HL-60 (cell line): ENCODE measurements at regions not wholly inside any gene's neighbourhood (a gene's known extent, or its start where the extent isn't known, plus 50 kb on each side); places are given as distances from the start of the nearest gene placed in this dataset.
"Not testable (repeated sequence)": the region's sequence is repeated elsewhere in the genome, so short reads cannot be mapped to it uniquely, and the experiment has no call there.

Source experiments
- DNase-seq, 2 experiments: peaks; one replicate each; pipeline ENCODE4 v3.0.0-alpha.2; 2010 to 2020; ENCODE audit warnings: low read depth in 1 of 2, low spot score in 1 of 2
- H3K27ac ChIP-seq: fragments of 250-450 bp; sonication (Bioruptor Pico); replicated peaks from 2 replicates; pipeline ENCODE4 v1.5.1; 2020; ENCODE audit warnings: mild to moderate bottlenecking, moderate library complexity
- H3K27me3 ChIP-seq: fragments of 250-450 bp; sonication (Bioruptor Pico); 2 replicates; pipeline ENCODE4 v1.5.1; 2021; ENCODE audit warnings: mild to moderate bottlenecking, moderate library complexity; ENCODE audit not compliant: insufficient read depth, poor library complexity, severe bottlenecking
- H3K4me3 ChIP-seq: replicated peaks from 2 replicates; pipeline ENCODE4 v1.5.1; 2011; ENCODE audit warnings: mild to moderate bottlenecking, control low read depth, low read length; ENCODE audit not compliant: insufficient read depth
- GABPA ChIP-seq: IDR thresholded peaks from 2 replicates; pipeline ENCODE4 v1.6.1; 2012; ENCODE audit warnings: low read depth
- POLR2AphosphoS5 ChIP-seq: IDR thresholded peaks from 2 replicates; pipeline ENCODE4 v1.6.1; 2012; ENCODE audit warnings: low read depth
- SPI1 ChIP-seq: IDR thresholded peaks from 2 replicates; pipeline ENCODE4 v1.6.1; 2012; ENCODE audit warnings: low read depth, mild to moderate bottlenecking, borderline replicate concordance
- TF ChIP-seq, protein P1 (sequence below): IDR thresholded peaks from one replicate; pipeline ENCODE4 v1.5.1; 2011; ENCODE audit warnings: low read length, control low read depth, inconsistent platforms; ENCODE audit not compliant: insufficient read depth
- TF ChIP-seq, protein P2 (sequence below): IDR thresholded peaks from 2 replicates; pipeline ENCODE4 v1.6.1; 2012; ENCODE audit warnings: low read depth; ENCODE audit not compliant: insufficient replicate concordance

GRCh38 chr11:87894961-87895360 lies 280.3 kb downstream of the RAB38 start:
- TF ChIP-seq, protein P1, sequence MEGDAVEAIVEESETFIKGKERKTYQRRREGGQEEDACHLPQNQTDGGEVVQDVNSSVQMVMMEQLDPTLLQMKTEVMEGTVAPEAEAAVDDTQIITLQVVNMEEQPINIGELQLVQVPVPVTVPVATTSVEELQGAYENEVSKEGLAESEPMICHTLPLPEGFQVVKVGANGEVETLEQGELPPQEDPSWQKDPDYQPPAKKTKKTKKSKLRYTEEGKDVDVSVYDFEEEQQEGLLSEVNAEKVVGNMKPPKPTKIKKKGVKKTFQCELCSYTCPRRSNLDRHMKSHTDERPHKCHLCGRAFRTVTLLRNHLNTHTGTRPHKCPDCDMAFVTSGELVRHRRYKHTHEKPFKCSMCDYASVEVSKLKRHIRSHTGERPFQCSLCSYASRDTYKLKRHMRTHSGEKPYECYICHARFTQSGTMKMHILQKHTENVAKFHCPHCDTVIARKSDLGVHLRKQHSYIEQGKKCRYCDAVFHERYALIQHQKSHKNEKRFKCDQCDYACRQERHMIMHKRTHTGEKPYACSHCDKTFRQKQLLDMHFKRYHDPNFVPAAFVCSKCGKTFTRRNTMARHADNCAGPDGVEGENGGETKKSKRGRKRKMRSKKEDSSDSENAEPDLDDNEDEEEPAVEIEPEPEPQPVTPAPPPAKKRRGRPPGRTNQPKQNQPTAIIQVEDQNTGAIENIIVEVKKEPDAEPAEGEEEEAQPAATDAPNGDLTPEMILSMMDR: no peak
- TF ChIP-seq POLR2AphosphoS5 (no peak), GABPA (no peak), SPI1 (no peak)
- TF ChIP-seq, protein P2, sequence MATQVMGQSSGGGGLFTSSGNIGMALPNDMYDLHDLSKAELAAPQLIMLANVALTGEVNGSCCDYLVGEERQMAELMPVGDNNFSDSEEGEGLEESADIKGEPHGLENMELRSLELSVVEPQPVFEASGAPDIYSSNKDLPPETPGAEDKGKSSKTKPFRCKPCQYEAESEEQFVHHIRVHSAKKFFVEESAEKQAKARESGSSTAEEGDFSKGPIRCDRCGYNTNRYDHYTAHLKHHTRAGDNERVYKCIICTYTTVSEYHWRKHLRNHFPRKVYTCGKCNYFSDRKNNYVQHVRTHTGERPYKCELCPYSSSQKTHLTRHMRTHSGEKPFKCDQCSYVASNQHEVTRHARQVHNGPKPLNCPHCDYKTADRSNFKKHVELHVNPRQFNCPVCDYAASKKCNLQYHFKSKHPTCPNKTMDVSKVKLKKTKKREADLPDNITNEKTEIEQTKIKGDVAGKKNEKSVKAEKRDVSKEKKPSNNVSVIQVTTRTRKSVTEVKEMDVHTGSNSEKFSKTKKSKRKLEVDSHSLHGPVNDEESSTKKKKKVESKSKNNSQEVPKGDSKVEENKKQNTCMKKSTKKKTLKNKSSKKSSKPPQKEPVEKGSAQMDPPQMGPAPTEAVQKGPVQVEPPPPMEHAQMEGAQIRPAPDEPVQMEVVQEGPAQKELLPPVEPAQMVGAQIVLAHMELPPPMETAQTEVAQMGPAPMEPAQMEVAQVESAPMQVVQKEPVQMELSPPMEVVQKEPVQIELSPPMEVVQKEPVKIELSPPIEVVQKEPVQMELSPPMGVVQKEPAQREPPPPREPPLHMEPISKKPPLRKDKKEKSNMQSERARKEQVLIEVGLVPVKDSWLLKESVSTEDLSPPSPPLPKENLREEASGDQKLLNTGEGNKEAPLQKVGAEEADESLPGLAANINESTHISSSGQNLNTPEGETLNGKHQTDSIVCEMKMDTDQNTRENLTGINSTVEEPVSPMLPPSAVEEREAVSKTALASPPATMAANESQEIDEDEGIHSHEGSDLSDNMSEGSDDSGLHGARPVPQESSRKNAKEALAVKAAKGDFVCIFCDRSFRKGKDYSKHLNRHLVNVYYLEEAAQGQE: no peak
- Histone ChIP-seq H3K27me3 (peaks cover 5% of the 10 kb centered on the region), H3K4me3 (no peak overlapping the region), H3K27ac (no peak overlapping the region)
- DNase-seq: no peak

DNA sequence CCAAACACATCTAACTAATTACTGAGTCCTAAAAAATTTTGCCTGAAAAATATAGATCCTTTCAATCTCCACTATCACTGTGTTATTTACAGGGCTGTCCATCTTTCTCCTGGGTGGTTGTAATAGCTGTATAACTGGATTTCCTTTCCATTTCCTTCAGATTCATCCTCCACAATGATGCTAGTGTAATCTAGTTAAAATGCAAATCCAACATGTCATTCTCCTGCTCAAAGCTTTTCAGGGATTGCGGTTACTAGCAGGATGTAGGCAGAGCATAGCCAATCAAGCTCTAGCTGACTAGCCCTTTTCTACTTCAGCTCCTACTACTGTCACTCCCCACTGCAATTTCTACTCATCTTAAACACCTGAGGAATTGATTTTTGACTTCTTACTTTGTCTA lies 283.0 kb downstream of the RAB38 start:
- Histone ChIP-seq H3K27ac (no peak overlapping the region), H3K4me3 (no peak overlapping the region), H3K27me3 (peaks cover 5% of the 10 kb centered on the region)
- DNase-seq: no peak
- TF ChIP-seq, protein P2: no peak
- TF ChIP-seq POLR2AphosphoS5: no peak
- TF ChIP-seq, protein P1: no peak
- TF ChIP-seq GABPA: no peak

DNA sequence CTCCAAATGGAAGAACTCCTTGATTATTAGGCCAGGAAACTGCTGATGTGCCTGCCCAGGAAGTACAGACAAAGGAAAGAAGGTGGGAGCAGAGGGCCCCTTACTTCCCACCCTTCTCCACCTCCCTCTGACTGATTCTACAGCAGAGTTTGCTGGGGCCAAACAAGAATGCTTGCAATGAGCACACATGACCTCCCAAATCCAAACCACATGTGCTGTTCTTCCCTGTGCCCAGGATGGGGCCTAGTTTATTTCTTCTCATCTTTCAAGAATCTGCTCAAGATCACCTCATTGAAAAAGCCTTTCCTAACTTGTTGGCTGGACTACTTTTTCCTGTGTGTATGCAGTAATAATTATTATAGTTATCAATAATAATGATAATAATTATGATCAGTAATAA lies 286.1 kb downstream of the RAB38 start:
- no peak overlapping the region for H3K27ac ChIP-seq
- H3K4me3 ChIP-seq: no peak overlapping the region
- no peaks in the 10 kb centered on the region for H3K27me3 ChIP-seq
- TF ChIP-seq, protein P2: no peak
- TF ChIP-seq, protein P1: no peak
- TF ChIP-seq POLR2AphosphoS5: no peak
- TF ChIP-seq SPI1: no peak
- no peak for TF ChIP-seq GABPA
- no peak for DNase-seq

DNA sequence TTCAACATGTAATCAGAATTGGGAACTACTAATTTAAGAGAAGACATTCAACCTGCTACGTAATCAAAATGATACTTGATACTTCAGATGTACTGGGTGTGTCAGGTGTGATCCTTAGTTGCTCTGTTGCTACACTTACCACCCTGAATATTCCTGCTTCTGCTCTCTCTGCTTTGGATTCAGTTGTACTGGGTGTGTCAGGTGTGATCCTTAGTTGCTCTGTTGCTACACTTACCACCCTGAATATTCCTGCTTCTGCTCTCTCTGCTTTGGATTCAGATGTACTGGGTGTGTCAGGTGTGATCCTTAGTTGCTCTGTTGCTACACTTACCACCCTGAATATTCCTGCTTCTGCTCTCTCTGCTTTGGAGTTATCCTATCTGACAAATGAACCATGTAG lies 290.2 kb downstream of the RAB38 start:
- H3K27me3 ChIP-seq, H3K27ac ChIP-seq, H3K4me3 ChIP-seq, DNase-seq: not testable (repeated sequence)
